Upper lobe of left lung (tissue), 6 donors: ENCODE measurements at regions not wholly inside any gene's neighbourhood (a gene's known extent, or its start where the extent isn't known, plus 50 kb on each side); places are given as distances from the start of the nearest gene placed in this dataset.

Experiments used
- ATAC-seq, 2 donors: fragments of 200-7000 bp; cut with Tn5 transposase; one replicate each; pipeline ENCODE4 v1.9.1; 2022; ENCODE audit warnings: mild to moderate bottlenecking in 2 of 2, moderate library complexity in 2 of 2; ENCODE audit not compliant: low FRiP score in 2 of 2
- DNase-seq, 2 donors: peaks; one replicate each; pipeline ENCODE4 v3.0.0-alpha.2; 2019 to 2020
- H3K27ac ChIP-seq, 4 donors: fragments of 200-600 bp; sonication (generic); one replicate each; pipeline ENCODE4 v1.5.1; 2016 to 2019
- H3K27me3 ChIP-seq, 4 donors: fragments of 200-600 bp; sonication (generic); one replicate each; pipeline ENCODE4 v1.5.1; 2017 to 2019
- H3K36me3 ChIP-seq, 4 donors: fragments of 200-600 bp; sonication (generic); one replicate each; pipeline ENCODE4 v1.5.1; 2016 to 2019
- H3K4me1 ChIP-seq, 4 donors: fragments of 200-600 bp; sonication (generic); one replicate each; pipeline ENCODE4 v1.5.1; 2018 to 2019
- H3K4me3 ChIP-seq, 4 donors: fragments of 200-600 bp; sonication (generic); one replicate each; pipeline ENCODE4 v1.5.1; 2017 to 2019; ENCODE audit warnings: mild to moderate bottlenecking in 2 of 4, moderate library complexity in 1 of 4
- H3K9me3 ChIP-seq, 4 donors: fragments of 200-600 bp; sonication (generic); one replicate each; pipeline ENCODE4 v1.5.1; 2018 to 2019
- EP300 ChIP-seq, 4 donors: sonication (generic); formaldehyde crosslinking; IDR thresholded peaks; one replicate each; pipeline ENCODE4 v1.5.1; 2017; ENCODE audit warnings: antibody characterized with exemption in 4 of 4, control low read depth in 2 of 4
- POLR2A ChIP-seq, 4 donors: fragments of 450-650 bp; IDR thresholded peaks; one replicate each; pipeline ENCODE4 v1.5.1; 2016 to 2017; ENCODE audit warnings: antibody characterized with exemption in 4 of 4, mild to moderate bottlenecking in 2 of 4
- POLR2AphosphoS5 ChIP-seq, 2 donors: sonication (generic); formaldehyde crosslinking; IDR thresholded peaks; one replicate each; pipeline ENCODE4 v1.5.1; 2017; ENCODE audit warnings: antibody characterized with exemption in 2 of 2
- WGBS, 2 donors: methylation state at CpG; one replicate each; pipeline ENCODE4 v1.1.5; 2017 to 2018; 5-methylcytosine and 5-hydroxymethylcytosine counted together
- TF ChIP-seq, protein P1 (sequence below), 6 experiments: fragments of 450-650 bp in 4 of 6; fragments of 200-600 bp in 2 of 6; sonication (generic) in 2 of 6; IDR thresholded peaks; one replicate each; pipeline ENCODE4 v1.5.1; 2016 to 2019; ENCODE audit warnings: antibody characterized with exemption in 6 of 6
- donor health status: DM: no; HTN: no; CAD: no; lungs with moderate emphysema.
- donor health status: DM: no; HTN: yes; CAD: no; lungs with severe emphysema.

- no peaks in the 10 kb centered on the region for H3K4me1 ChIP-seq
- H3K27ac ChIP-seq, result no peak overlapping the region
- ATAC-seq, result no peak
- H3K36me3 ChIP-seq, result no peaks in the 10 kb centered on the region
- no peak for TF ChIP-seq EP300 (IDR thresholded peaks at IDR 0.05)
- no peak for TF ChIP-seq POLR2A (IDR thresholded peaks at IDR 0.05)
- TF ChIP-seq, protein P1, sequence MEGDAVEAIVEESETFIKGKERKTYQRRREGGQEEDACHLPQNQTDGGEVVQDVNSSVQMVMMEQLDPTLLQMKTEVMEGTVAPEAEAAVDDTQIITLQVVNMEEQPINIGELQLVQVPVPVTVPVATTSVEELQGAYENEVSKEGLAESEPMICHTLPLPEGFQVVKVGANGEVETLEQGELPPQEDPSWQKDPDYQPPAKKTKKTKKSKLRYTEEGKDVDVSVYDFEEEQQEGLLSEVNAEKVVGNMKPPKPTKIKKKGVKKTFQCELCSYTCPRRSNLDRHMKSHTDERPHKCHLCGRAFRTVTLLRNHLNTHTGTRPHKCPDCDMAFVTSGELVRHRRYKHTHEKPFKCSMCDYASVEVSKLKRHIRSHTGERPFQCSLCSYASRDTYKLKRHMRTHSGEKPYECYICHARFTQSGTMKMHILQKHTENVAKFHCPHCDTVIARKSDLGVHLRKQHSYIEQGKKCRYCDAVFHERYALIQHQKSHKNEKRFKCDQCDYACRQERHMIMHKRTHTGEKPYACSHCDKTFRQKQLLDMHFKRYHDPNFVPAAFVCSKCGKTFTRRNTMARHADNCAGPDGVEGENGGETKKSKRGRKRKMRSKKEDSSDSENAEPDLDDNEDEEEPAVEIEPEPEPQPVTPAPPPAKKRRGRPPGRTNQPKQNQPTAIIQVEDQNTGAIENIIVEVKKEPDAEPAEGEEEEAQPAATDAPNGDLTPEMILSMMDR (IDR thresholded peaks at IDR 0.05), result peak in 1 of 6 experiments; percentile 13
- H3K9me3 ChIP-seq, result no peaks in the 10 kb centered on the region
- no peaks in the 10 kb centered on the region for H3K27me3 ChIP-seq
- 48 to 57% methylated on average over 5 of the region's 5 CpGs for WGBS, 2 donors
- no peak for DNase-seq
- no peak overlapping the region for H3K4me3 ChIP-seq
These were observed 134.3 kb downstream of the HAPSTR1 start for GRCh38 chr16:9225527-9226316.

- no peak overlapping the region for H3K27ac ChIP-seq
- no peaks in the 10 kb centered on the region for H3K9me3 ChIP-seq
- no peaks in the 10 kb centered on the region for H3K36me3 ChIP-seq
- no peaks in the 10 kb centered on the region for H3K27me3 ChIP-seq
- H3K4me3 ChIP-seq, result no peak overlapping the region
- TF ChIP-seq EP300 (IDR thresholded peaks at IDR 0.05), result no peak
- TF ChIP-seq POLR2A (IDR thresholded peaks at IDR 0.05), result no peak
- no peak for TF ChIP-seq POLR2AphosphoS5 (IDR thresholded peaks at IDR 0.05)
- TF ChIP-seq, protein P1 (IDR thresholded peaks at IDR 0.05), result no peak
- no peaks in the 10 kb centered on the region for H3K4me1 ChIP-seq
- 67 to 68% methylated on average over 7 of the region's 7 CpGs for whole genome bisulfite sequencing, 2 donors
- DNase-seq (no peak), ATAC-seq (no peak)
These were observed 135.5 kb downstream of the HAPSTR1 start for GRCh38 chr16:9226924-9227323.

DNA sequence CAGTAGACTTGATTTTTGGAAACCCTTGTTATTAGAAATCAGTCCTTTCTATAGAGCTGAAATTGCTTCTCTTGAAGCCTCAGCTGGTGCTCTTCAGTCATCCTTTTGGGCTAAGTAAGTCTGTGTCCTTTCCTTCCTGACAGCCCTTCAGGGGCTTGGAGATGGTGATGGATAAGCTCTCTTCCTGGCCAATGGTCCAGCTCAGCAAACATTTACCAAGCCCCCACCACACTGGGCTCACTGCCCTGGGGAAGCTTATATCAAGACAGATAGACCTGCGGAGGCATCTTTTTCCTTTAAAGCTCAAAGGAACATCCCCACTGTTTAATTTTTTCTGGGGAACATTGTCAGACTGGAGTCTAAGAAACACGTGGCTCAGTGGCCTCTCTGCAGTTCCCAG is 139.6 kb downstream of the HAPSTR1 start:
- 55 to 57% methylated on average over 2 of the region's 2 CpGs for WGBS, 2 donors
- DNase-seq (no peak), ATAC-seq (no peak)
- Histone ChIP-seq H3K4me1 (no peaks in the 10 kb centered on the region), H3K9me3 (no peaks in the 10 kb centered on the region), H3K36me3 (no peaks in the 10 kb centered on the region), H3K27me3 (no peaks in the 10 kb centered on the region), H3K27ac (no peak overlapping the region), H3K4me3 (no peak overlapping the region)
- no peak for TF ChIP-seq POLR2A (IDR thresholded peaks at IDR 0.05)
- TF ChIP-seq POLR2AphosphoS5 (IDR thresholded peaks at IDR 0.05), result no peak
- no peak for TF ChIP-seq EP300 (IDR thresholded peaks at IDR 0.05)
- TF ChIP-seq, protein P1 (IDR thresholded peaks at IDR 0.05), result no peak

DNA sequence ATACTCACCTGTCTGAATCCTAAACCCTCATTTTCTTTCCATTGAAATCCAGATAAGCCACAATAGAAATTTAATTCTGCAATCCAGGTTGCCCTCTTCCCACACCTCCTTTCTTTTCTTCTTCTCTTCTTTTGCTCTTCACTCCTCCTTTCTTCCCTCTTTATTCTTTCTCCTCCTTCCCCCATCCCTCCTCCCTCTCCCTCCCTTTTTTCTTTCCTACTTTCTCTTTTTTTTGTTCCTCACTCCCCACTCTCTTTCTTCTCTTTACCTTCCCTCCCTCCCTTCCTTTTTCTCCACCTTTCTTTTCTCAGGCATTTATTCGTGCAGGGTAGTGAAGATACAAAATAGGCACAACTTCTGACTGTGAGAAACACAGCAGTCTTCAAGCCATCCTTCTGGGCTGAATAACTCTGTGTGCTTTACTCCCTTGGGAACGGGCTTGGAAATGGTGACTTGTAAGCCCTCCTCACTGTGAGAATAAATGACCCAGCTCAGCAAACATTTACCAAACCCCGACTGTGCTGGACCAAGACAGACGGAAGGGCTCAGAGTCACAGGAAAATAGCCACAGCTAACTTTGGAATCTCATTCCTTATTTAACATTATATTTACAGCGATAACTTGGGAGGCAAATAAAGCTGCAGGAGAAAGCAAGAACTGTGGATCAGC is 140.8 kb downstream of the HAPSTR1 start:
- 41 to 43% methylated on average over 5 of the region's 5 CpGs for WGBS, 2 donors
- no peak for DNase-seq
- no peaks in the 10 kb centered on the region for H3K4me1 ChIP-seq
- ATAC-seq, result no peak
- H3K9me3 ChIP-seq, result no peaks in the 10 kb centered on the region
- H3K27me3 ChIP-seq, result no peaks in the 10 kb centered on the region
- H3K27ac ChIP-seq, result no peak overlapping the region
- H3K4me3 ChIP-seq, result no peak overlapping the region
- TF ChIP-seq POLR2AphosphoS5 (IDR thresholded peaks at IDR 0.05), result no peak
- TF ChIP-seq, protein P1 (IDR thresholded peaks at IDR 0.05), result no peak
- no peaks in the 10 kb centered on the region for H3K36me3 ChIP-seq
